ENCODE measurements at regions not wholly inside any gene's neighbourhood (a gene's known extent, or its start where the extent isn't known, plus 50 kb on each side); places are given as distances from the start of the nearest gene placed in this dataset.
"Not testable (repeated sequence)": the region's sequence is repeated elsewhere in the genome, so short reads cannot be mapped to it uniquely, and the experiment has no call there.

GRCh38 chrX:21181232-21181853 lies 192.9 kb upstream of the CNKSR2 start:
- DNase-seq (ENCODE audit: insufficient read length, low spot score): no peak
- TF ChIP-seq POU2F2 (IDR thresholded peaks at IDR 0.05; ENCODE audit: low read depth, low read length) (no peak), PAX5 (IDR thresholded peaks at IDR 0.05; ENCODE audit: insufficient read depth, low read length, severe bottlenecking) (no peak), SPI1 (IDR thresholded peaks at IDR 0.05; ENCODE audit: low read depth, low read length) (no peak), TAF1 (IDR thresholded peaks at IDR 0.05; ENCODE audit: low read depth, low read length) (no peak), POLR2A (IDR thresholded peaks at IDR 0.05; ENCODE audit: low read depth, low read length) (no peak), POLR2AphosphoS5 (IDR thresholded peaks at IDR 0.05; ENCODE audit: low read depth, low read length) (no peak)
- FAIRE-seq: no peak

- no peak for DNase-seq (ENCODE audit: insufficient read length, low spot score)
- no peak for FAIRE-seq
- TF ChIP-seq POLR2A (IDR thresholded peaks at IDR 0.05; ENCODE audit: low read depth, low read length) (no peak), TAF1 (IDR thresholded peaks at IDR 0.05; ENCODE audit: low read depth, low read length) (no peak), PAX5 (IDR thresholded peaks at IDR 0.05; ENCODE audit: insufficient read depth, low read length, severe bottlenecking) (no peak), SPI1 (IDR thresholded peaks at IDR 0.05; ENCODE audit: low read depth, low read length) (no peak), POLR2AphosphoS5 (IDR thresholded peaks at IDR 0.05; ENCODE audit: low read depth, low read length) (no peak), POU2F2 (IDR thresholded peaks at IDR 0.05; ENCODE audit: low read depth, low read length) (no peak)
Measured at GRCh38 chrX:21193196-21193595, 181.0 kb upstream of the CNKSR2 start.

DNA sequence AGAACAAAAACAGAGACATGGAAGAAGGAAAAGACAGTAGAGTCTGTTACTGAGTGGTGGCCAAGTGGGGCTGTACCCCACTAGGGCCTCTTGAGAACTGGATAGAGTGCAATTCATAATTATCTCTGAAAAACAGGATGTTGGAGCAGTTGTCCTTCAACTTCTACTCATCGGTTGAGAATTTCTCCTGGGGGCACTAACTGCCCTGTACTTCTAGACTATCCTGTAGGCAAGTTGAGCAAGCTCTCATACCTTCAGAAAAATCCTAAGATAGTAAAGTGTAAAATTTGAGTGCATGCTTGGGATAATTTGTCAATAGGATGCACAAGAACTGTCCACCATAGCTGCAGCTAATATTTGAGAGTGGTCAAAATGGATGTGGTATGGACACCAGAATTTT lies 179.7 kb upstream of the CNKSR2 start:
- TF ChIP-seq TAF1 (IDR thresholded peaks at IDR 0.05; ENCODE audit: low read depth, low read length) (no peak), SPI1 (IDR thresholded peaks at IDR 0.05; ENCODE audit: low read depth, low read length) (no peak), POLR2A (IDR thresholded peaks at IDR 0.05; ENCODE audit: low read depth, low read length) (no peak), POLR2AphosphoS5 (IDR thresholded peaks at IDR 0.05; ENCODE audit: low read depth, low read length) (no peak), POU2F2 (IDR thresholded peaks at IDR 0.05; ENCODE audit: low read depth, low read length) (no peak), PAX5 (IDR thresholded peaks at IDR 0.05; ENCODE audit: insufficient read depth, low read length, severe bottlenecking) (no peak)
- FAIRE-seq: no peak
- DNase-seq (ENCODE audit: insufficient read length, low spot score): no peak

DNA sequence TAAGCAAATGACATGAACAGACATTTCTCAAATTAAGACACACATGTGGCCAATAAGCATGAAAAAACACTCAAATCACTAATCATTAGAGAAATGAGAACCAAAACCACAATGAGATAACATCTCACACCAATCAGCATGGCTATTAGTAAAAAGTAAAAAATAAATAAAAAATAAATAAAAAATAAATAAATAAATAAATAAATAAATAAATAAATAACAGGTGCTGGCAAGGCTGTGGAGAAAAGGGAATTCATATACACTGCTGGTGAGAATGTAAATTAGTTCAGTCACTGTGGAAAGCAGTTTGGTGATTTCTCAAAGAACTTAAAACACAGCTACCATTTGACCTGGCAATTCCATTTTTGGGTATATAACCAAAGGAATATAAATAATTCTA lies 167.1 kb upstream of the CNKSR2 start:
- DNase-seq (ENCODE audit: insufficient read length, low spot score) (no peak), FAIRE-seq (no peak)
- no peak for TF ChIP-seq POLR2A (IDR thresholded peaks at IDR 0.05; ENCODE audit: low read depth, low read length)
- TF ChIP-seq TAF1 (IDR thresholded peaks at IDR 0.05; ENCODE audit: low read depth, low read length): no peak
- no peak for TF ChIP-seq POU2F2 (IDR thresholded peaks at IDR 0.05; ENCODE audit: low read depth, low read length)
- TF ChIP-seq SPI1 (IDR thresholded peaks at IDR 0.05; ENCODE audit: low read depth, low read length): no peak
- no peak for TF ChIP-seq POLR2AphosphoS5 (IDR thresholded peaks at IDR 0.05; ENCODE audit: low read depth, low read length)
- no peak for TF ChIP-seq PAX5 (IDR thresholded peaks at IDR 0.05; ENCODE audit: insufficient read depth, low read length, severe bottlenecking)

- not testable (repeated sequence) for FAIRE-seq; DNase-seq (ENCODE audit: insufficient read length, low spot score)
Measured at GRCh38 chrX:21219208-21219607, 155.0 kb upstream of the CNKSR2 start.

DNA sequence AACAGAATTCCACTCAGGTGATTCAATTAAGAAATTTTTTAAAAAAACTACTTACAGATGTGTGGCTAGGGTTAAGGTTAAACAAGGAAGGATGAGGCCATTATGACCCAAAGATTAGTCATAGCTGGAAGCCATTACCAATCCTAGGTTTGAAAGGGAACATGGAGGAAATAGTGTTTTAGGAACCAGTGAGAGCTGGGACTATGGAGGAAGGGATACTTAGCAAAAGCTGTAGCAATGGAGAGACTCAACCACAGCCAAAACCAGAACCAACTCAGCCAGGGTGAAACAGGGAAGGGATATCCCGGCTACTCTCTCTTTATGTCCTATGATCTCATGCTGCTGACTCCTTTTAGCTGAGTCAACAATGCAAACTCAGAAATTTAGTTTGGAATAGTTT lies 148.6 kb upstream of the CNKSR2 start:
- DNase-seq (ENCODE audit: insufficient read length, low spot score) (no peak), FAIRE-seq (no peak)

GRCh38 chrX:21228974-21229373 lies 145.2 kb upstream of the CNKSR2 start:
- not testable (repeated sequence) for FAIRE-seq; DNase-seq (ENCODE audit: insufficient read length, low spot score)

More for the DNA sequence above, 148.6 kb upstream of the CNKSR2 start:
- TF ChIP-seq POLR2A (IDR thresholded peaks at IDR 0.05; ENCODE audit: low read depth, low read length) (no peak), SPI1 (IDR thresholded peaks at IDR 0.05; ENCODE audit: low read depth, low read length) (no peak), PAX5 (IDR thresholded peaks at IDR 0.05; ENCODE audit: insufficient read depth, low read length, severe bottlenecking) (no peak), TAF1 (IDR thresholded peaks at IDR 0.05; ENCODE audit: low read depth, low read length) (no peak), POLR2AphosphoS5 (IDR thresholded peaks at IDR 0.05; ENCODE audit: low read depth, low read length) (no peak), POU2F2 (IDR thresholded peaks at IDR 0.05; ENCODE audit: low read depth, low read length) (no peak)

- TF ChIP-seq POU2F2 (IDR thresholded peaks at IDR 0.05; ENCODE audit: low read depth, low read length): no peak
- TF ChIP-seq PAX5 (IDR thresholded peaks at IDR 0.05; ENCODE audit: insufficient read depth, low read length, severe bottlenecking): no peak
- TF ChIP-seq SPI1 (IDR thresholded peaks at IDR 0.05; ENCODE audit: low read depth, low read length): no peak
- no peak for TF ChIP-seq POLR2A (IDR thresholded peaks at IDR 0.05; ENCODE audit: low read depth, low read length)
- no peak for TF ChIP-seq POLR2AphosphoS5 (IDR thresholded peaks at IDR 0.05; ENCODE audit: low read depth, low read length)
- peak; percentile 38 for FAIRE-seq
Measured at GRCh38 chrX:21255032-21255618, 119.1 kb upstream of the CNKSR2 start.

GRCh38 chrX:21266949-21267348 lies 107.3 kb upstream of the CNKSR2 start:
- TF ChIP-seq POU2F2 (IDR thresholded peaks at IDR 0.05; ENCODE audit: low read depth, low read length) (no peak), TAF1 (IDR thresholded peaks at IDR 0.05; ENCODE audit: low read depth, low read length) (no peak), POLR2AphosphoS5 (IDR thresholded peaks at IDR 0.05; ENCODE audit: low read depth, low read length) (no peak), POLR2A (IDR thresholded peaks at IDR 0.05; ENCODE audit: low read depth, low read length) (no peak), SPI1 (IDR thresholded peaks at IDR 0.05; ENCODE audit: low read depth, low read length) (no peak), PAX5 (IDR thresholded peaks at IDR 0.05; ENCODE audit: insufficient read depth, low read length, severe bottlenecking) (no peak)
- DNase-seq (ENCODE audit: insufficient read length, low spot score): no peak
- FAIRE-seq: no peak

More at GRCh38 chrX:21255032-21255618, 119.1 kb upstream of the CNKSR2 start:
- no peak for DNase-seq (ENCODE audit: insufficient read length, low spot score)

GRCh38 chrX:21276736-21277433 lies 97.3 kb upstream of the CNKSR2 start:
- DNase-seq (ENCODE audit: insufficient read length, low spot score) (no peak), FAIRE-seq (no peak)
- TF ChIP-seq POLR2AphosphoS5 (IDR thresholded peaks at IDR 0.05; ENCODE audit: low read depth, low read length) (no peak), POLR2A (IDR thresholded peaks at IDR 0.05; ENCODE audit: low read depth, low read length) (no peak), POU2F2 (IDR thresholded peaks at IDR 0.05; ENCODE audit: low read depth, low read length) (no peak), PAX5 (IDR thresholded peaks at IDR 0.05; ENCODE audit: insufficient read depth, low read length, severe bottlenecking) (no peak), SPI1 (IDR thresholded peaks at IDR 0.05; ENCODE audit: low read depth, low read length) (no peak), TAF1 (IDR thresholded peaks at IDR 0.05; ENCODE audit: low read depth, low read length) (no peak)

Data from GM12891 (cell line).